Common myeloid progenitor, CD34-positive (primary cell): ENCODE measurements at regions not wholly inside any gene's neighbourhood (a gene's known extent, or its start where the extent isn't known, plus 50 kb on each side); places are given as distances from the start of the nearest gene placed in this dataset.

Source experiments
- CTCF ChIA-PET: fragments of 350-600 bp; sonication (Branson Sonifier 250); formaldehyde crosslinking; loops from one replicate; lab custom pipeline; 2021; ENCODE audit warnings: antibody characterized with exemption; lab: Charles Lee
- POLR2A ChIA-PET: fragments of 350-600 bp; sonication (Branson Sonifier 250); formaldehyde crosslinking; loops from one replicate; lab custom pipeline; 2021; ENCODE audit warnings: antibody characterized with exemption; lab: Charles Lee
- DNase-seq, 3 donors: peaks; one replicate each; pipeline versions ENCODE4 v3.0.0 to v3.0.0-alpha.2; 2013
- H3K27ac ChIP-seq, 2 experiments: 1 replicate in 1 of 2; 2 replicates in 1 of 2; pipeline ENCODE4 v1.7.0; 2013; ENCODE audit warnings: inconsistent platforms in 2 of 2, low read length in 2 of 2, mild to moderate bottlenecking in 2 of 2, low read depth in 1 of 2, moderate library complexity in 1 of 2; ENCODE audit not compliant: severe bottlenecking in 2 of 2, insufficient read depth in 1 of 2, poor library complexity in 1 of 2
- H3K27me3 ChIP-seq, 5 experiments: replicated peaks in 2 of 5; 1 replicate in 3 of 5; 2 replicates in 2 of 5; pipeline versions ENCODE4 v1.6.1 to v1.7.0; 2013; ENCODE audit warnings: low read length in 4 of 5, mild to moderate bottlenecking in 2 of 5, moderate library complexity in 2 of 5, inconsistent platforms in 1 of 5; ENCODE audit not compliant: insufficient read depth in 5 of 5, control insufficient read depth in 4 of 5
- H3K36me3 ChIP-seq, 4 experiments: 1 replicate in 2 of 4; 2 replicates in 2 of 4; pipeline versions ENCODE4 v1.6.1 to v1.7.0; 2013; ENCODE audit warnings: low read length in 3 of 4, control low read depth in 1 of 4, mild to moderate bottlenecking in 1 of 4; ENCODE audit not compliant: control insufficient read depth in 4 of 4, insufficient read depth in 4 of 4
- H3K4me1 ChIP-seq, 4 experiments: 1 replicate in 3 of 4; 2 replicates in 1 of 4; pipeline versions ENCODE4 v1.6.1 to v1.7.1; 2013; ENCODE audit warnings: low read length in 3 of 4, mild to moderate bottlenecking in 3 of 4, control low read depth in 1 of 4, inconsistent platforms in 1 of 4, moderate library complexity in 1 of 4; ENCODE audit not compliant: control insufficient read depth in 4 of 4, insufficient read depth in 4 of 4; ENCODE audit errors: control extremely low read depth in 1 of 4
- H3K4me3 ChIP-seq, 7 experiments: 1 replicate in 4 of 7; 2 replicates in 3 of 7; pipeline versions ENCODE4 v1.5.1 to v1.7.0; 2013; ENCODE audit warnings: mild to moderate bottlenecking in 7 of 7, low read length in 6 of 7, moderate library complexity in 6 of 7, inconsistent platforms in 2 of 7, low read depth in 2 of 7, control low read depth in 1 of 7; ENCODE audit not compliant: insufficient read depth in 4 of 7, control insufficient read depth in 1 of 7; ENCODE audit errors: extremely low read depth in 1 of 7
- H3K9me3 ChIP-seq, 5 experiments: 1 replicate in 4 of 5; 2 replicates in 1 of 5; pipeline versions ENCODE4 v1.6.1 to v1.7.1; 2013; ENCODE audit warnings: low read length in 4 of 5, mild to moderate bottlenecking in 2 of 5, inconsistent platforms in 1 of 5, low read depth in 1 of 5, moderate library complexity in 1 of 5; ENCODE audit not compliant: control insufficient read depth in 4 of 5, insufficient read depth in 2 of 5; ENCODE audit errors: control extremely low read depth in 1 of 5
- WGBS: methylation state at CpG from one replicate; pipeline ENCODE4 v1.1.5; 2013; ENCODE audit not compliant: insufficient coverage; 5-methylcytosine and 5-hydroxymethylcytosine counted together

DNA sequence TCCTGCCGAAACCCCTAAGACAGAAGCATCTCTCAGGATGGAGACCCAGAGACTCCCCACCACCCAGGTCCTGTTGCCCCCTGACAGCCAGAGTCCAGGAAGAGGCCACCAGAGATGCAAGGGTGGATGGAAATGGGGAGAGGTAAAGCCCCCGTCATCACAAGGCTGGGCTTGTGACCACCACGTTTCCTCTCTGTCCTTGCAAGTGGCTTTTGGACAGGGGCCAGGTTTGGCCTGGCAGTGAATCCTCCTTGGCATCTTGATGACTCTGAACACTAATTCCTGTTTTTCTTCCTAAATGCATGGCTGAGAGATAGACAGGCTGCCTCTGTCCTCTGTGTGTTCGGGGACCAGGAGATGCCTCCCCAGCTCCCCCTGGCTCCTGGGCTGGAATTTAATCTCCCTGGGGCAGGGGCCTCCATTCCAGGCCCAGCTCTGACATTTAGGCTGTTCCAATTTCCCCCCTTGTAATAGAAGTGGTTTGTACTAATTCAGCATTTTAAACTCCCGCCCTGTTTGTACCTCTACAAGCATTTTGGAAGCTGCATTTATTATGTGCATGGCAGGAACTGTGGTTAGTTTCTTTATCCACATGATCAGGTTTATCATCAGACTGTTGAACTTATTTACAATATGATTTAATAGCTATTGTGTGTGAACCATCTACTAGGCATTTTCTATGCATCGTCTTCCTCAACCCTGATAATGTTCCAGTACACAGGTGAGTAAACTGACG, 116.1 kb upstream of the IRX6 start:
- 49% methylated on average over 4 of the region's 7 CpGs for WGBS
- Histone ChIP-seq H3K36me3 (no peaks in the 10 kb centered on the region), H3K4me1 (peaks cover 0 to 1% (median 0%) of the 10 kb centered on the region in 4 experiments), H3K4me3 (no peak overlapping the region), H3K9me3 (no peaks in the 10 kb centered on the region), H3K27ac (no peak overlapping the region), H3K27me3 (peaks cover 0 to 3% (median 0%) of the 10 kb centered on the region in 5 experiments)
- peak in 1 of 3 donors; percentile 1 for DNase-seq
- CTCF ChIA-PET, result no interaction called here
- POLR2A ChIA-PET, result no interaction called here

DNA sequence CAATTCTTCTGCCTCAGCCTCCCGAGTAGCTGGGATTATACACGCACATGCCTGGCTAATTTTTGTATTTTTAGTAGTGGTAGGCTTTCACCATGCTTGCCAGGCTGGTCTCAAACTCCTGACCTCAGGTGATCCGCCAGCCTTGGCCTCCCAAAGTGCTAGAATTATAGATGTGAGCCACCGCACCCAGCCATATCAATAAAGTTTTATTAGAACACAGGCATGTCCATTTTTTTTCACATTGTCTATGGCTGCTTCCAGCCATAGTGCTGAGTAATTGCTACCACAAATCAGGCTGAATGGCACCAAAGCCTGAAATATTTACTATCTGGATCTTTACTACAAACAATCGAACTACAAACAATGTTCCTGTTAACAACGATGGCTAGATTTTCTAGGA, 114.4 kb upstream of the IRX6 start:
- Histone ChIP-seq H3K27ac (no peak overlapping the region), H3K4me3 (no peak overlapping the region), H3K4me1 (no peaks in the 10 kb centered on the region), H3K27me3 (peaks cover 0 to 3% (median 0%) of the 10 kb centered on the region in 5 experiments), H3K9me3 (peaks cover 0 to 1% (median 0%) of the 10 kb centered on the region in 5 experiments), H3K36me3 (no peaks in the 10 kb centered on the region)
- POLR2A ChIA-PET, result no interaction called here
- DNase-seq, result no peak
- 92% methylated on average over 4 of the region's 6 CpGs for WGBS
- CTCF ChIA-PET, result no interaction called here

DNA sequence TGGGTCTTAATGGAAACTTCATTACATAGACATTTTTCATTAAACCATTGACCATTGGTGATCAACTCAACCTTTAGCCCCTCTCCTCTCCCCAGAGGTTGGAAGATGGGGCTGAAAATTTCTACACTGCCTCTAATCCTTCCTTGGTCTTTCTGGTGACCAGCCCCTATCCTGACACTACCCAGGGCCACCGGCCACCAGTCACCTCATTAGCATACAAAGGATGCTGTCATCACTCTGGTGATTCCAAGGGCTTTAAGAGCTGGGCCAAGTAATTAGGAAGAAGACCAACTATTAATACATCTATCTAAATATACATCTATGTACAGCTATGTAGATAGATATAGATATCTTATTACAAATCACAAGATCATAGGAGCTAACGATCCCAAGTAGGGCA, 111.2 kb upstream of the IRX6 start:
- Histone ChIP-seq H3K27ac (no peak overlapping the region), H3K4me3 (no peak overlapping the region), H3K9me3 (peaks cover 0 to 1% (median 0%) of the 10 kb centered on the region in 5 experiments), H3K36me3 (no peaks in the 10 kb centered on the region), H3K4me1 (no peaks in the 10 kb centered on the region), H3K27me3 (peaks cover 0 to 3% (median 0%) of the 10 kb centered on the region in 5 experiments)
- CTCF ChIA-PET, result no interaction called here
- DNase-seq, result no peak
- POLR2A ChIA-PET, result no interaction called here
- WGBS, result 60% methylated on average over 1 of the region's 2 CpGs

DNA sequence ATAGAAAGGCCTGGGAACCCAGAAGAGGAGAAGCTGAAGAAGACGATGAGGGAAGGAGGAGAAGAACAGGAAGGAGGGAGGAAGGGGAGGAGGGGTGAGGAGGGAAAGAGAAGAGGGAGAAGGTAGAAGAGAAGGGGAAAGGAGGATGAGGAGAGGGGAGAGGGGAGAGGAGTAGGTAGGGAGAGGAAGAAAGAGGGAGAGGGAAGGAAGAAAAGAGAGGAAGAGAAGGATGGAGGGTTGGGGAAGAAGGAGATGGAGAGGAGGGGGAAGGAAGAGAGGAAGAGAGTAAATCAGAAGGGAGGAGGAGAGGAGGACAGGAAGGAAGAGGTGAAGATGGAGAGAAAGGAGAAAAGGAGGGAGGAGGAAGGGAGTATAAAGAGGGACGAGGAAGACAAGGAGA, 109.6 kb upstream of the IRX6 start:
- ChIA-PET CTCF (interaction anchor here (1.0 kb wide), 1 partner anchor 43 kb away, joined by 3 read pairs; no protein-coding TSS in a partner anchor), POLR2A (no interaction called here)
- Histone ChIP-seq H3K9me3 (peaks cover 0 to 1% (median 0%) of the 10 kb centered on the region in 5 experiments), H3K4me1 (no peaks in the 10 kb centered on the region), H3K4me3 (no peak overlapping the region), H3K27ac (no peak overlapping the region), H3K27me3 (peaks cover 0 to 3% (median 0%) of the 10 kb centered on the region in 5 experiments), H3K36me3 (no peaks in the 10 kb centered on the region)
- 0% methylated on average over 1 of the region's 2 CpGs for WGBS
- no peak for DNase-seq

DNA sequence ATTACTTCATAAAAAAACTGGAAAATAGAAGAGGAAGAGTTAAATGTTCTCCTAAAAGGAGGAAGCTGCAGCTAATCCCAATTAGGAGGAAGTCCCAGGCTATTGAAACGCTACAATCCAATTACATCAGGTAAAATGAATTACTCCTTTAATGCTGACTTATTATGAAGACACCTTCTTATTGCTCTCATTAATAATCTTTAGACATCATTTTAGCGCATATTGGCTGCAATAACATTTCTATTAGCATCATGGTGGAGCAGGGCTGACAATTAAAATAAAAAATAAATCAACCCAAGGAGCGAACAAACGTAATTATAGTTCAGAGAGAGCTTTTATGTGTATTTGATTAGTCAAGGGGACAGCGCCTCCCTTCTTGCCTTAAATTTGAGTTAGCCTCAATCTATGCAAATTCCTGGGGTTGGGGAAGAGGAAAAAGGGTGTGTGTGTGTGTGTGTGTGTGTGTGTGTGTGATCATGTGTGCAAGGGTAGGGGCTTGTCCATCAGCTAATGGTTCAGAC, 109.0 kb upstream of the IRX6 start:
- H3K4me3 ChIP-seq, result no peak overlapping the region
- peaks cover 0 to 1% (median 0%) of the 10 kb centered on the region in 5 experiments for H3K9me3 ChIP-seq
- no peaks in the 10 kb centered on the region for H3K36me3 ChIP-seq
- no CpG with 5 or more reads among the region's 5 CpGs for WGBS
- no peak overlapping the region for H3K27ac ChIP-seq
- ChIA-PET POLR2A (no interaction called here), CTCF (interaction anchor here (1.0 kb wide), 1 partner anchor 43 kb away, joined by 3 read pairs; no protein-coding TSS in a partner anchor)
- no peak for DNase-seq
- H3K27me3 ChIP-seq, result peaks cover 0 to 3% (median 0%) of the 10 kb centered on the region in 5 experiments
- H3K4me1 ChIP-seq, result no peaks in the 10 kb centered on the region

DNA sequence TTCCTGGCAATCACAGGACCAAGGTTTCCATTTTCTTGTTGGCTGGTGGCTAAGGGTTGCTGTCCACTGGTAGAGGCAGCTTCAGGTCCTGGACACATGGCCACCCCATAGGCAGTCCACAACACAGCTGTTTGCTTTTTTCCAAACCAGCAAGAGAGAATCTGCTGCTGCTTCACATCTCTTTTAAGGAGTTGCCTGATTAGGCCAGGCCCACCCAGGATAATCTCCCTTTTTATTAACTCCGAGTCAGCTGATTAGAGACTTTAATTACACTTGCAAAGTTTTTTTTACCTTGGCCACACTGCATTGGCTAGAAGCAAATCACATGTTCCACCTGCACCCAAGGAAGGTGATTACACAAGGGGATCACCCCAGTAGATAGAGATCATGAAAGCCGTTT, 106.6 kb upstream of the IRX6 start:
- Histone ChIP-seq H3K27me3 (peaks cover 0 to 3% (median 0%) of the 10 kb centered on the region in 5 experiments), H3K27ac (no peak overlapping the region), H3K4me3 (no peak overlapping the region), H3K36me3 (no peaks in the 10 kb centered on the region), H3K9me3 (peaks cover 0 to 1% (median 0%) of the 10 kb centered on the region in 5 experiments), H3K4me1 (no peaks in the 10 kb centered on the region)
- POLR2A ChIA-PET, result no interaction called here
- DNase-seq, result no peak
- 0% methylated on average over 1 of the region's 2 CpGs for WGBS
- CTCF ChIA-PET, result no interaction called here

DNA sequence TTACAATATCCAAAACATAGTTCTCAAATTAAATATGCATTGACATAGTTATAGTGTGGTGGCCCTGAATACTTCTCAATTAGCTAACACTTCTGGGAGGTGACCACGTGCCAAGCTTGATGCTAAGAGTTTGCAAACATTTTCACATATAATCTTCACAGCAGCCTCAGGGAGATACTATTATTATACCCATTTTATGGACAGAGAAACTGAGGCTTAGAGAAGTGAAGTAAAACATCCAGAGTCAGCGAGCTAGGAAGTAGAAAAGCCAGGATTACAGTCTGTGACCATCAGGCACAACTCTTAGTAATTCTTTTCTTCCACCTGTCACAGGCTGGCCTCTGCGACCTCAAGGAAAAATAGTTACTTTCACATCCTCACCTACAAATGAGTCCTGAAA, 102.2 kb upstream of the IRX6 start:
- H3K4me3 ChIP-seq, result no peak overlapping the region
- no peaks in the 10 kb centered on the region for H3K4me1 ChIP-seq
- CTCF ChIA-PET, result no interaction called here
- 86% methylated on average over 1 of the region's 3 CpGs for WGBS
- H3K27ac ChIP-seq, result no peak overlapping the region
- peaks cover 0 to 2% (median 0%) of the 10 kb centered on the region in 5 experiments for H3K27me3 ChIP-seq
- H3K36me3 ChIP-seq, result no peaks in the 10 kb centered on the region
- no peak for DNase-seq
- POLR2A ChIA-PET, result no interaction called here
- peaks cover 0 to 5% (median 0%) of the 10 kb centered on the region in 5 experiments for H3K9me3 ChIP-seq
